Neural progenitor cell (in vitro differentiated cells): ENCODE measurements at regions not wholly inside any gene's neighbourhood (a gene's known extent, or its start where the extent isn't known, plus 50 kb on each side); places are given as distances from the start of the nearest gene placed in this dataset.

Experiments
- EZH2phosphoT487 ChIP-seq: fragments of 200-600 bp; sonication (generic); IDR thresholded peaks from 2 replicates; pipeline ENCODE4 v1.6.1; 2017; ENCODE audit warnings: antibody characterized with exemption
- TF ChIP-seq, protein P1 (sequence below): fragments of 200-600 bp; sonication (generic); IDR thresholded peaks from 2 replicates; pipeline ENCODE4 v1.5.1; 2017; ENCODE audit warnings: antibody characterized with exemption, mild to moderate bottlenecking

DNA sequence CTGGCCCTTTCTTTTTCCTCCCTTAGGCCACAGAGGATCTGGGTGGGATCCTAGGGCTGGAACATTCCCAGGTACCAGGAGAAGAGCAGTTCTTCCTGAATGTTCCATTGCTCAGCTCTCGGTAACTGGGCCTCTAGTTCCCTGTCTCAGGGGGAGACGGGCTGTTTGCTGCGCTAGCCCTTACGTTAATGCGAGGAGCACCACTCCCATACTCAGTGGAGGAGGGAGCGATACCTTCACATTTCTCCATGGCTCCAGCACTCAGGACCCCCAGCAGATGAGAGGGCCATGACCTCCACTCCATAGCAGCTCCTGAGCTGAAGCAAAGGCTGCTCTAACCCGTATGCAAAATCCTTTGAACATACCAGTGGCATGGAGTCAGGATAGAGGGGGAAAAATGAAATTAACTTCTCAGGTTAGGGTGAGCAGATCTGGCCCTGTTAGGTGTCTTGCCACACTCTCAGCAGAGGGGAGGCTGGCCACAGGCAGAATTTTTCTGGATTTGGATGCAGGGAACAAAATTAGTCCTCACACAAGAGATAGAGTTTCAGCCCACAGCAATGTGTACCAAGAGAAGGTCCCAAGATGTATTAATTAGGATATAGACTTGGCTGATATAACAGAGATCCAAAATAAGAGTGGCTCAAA is 206.7 kb downstream of the ZFP36L2 start:
- TF ChIP-seq, protein P1, sequence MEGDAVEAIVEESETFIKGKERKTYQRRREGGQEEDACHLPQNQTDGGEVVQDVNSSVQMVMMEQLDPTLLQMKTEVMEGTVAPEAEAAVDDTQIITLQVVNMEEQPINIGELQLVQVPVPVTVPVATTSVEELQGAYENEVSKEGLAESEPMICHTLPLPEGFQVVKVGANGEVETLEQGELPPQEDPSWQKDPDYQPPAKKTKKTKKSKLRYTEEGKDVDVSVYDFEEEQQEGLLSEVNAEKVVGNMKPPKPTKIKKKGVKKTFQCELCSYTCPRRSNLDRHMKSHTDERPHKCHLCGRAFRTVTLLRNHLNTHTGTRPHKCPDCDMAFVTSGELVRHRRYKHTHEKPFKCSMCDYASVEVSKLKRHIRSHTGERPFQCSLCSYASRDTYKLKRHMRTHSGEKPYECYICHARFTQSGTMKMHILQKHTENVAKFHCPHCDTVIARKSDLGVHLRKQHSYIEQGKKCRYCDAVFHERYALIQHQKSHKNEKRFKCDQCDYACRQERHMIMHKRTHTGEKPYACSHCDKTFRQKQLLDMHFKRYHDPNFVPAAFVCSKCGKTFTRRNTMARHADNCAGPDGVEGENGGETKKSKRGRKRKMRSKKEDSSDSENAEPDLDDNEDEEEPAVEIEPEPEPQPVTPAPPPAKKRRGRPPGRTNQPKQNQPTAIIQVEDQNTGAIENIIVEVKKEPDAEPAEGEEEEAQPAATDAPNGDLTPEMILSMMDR: no peak
- TF ChIP-seq EZH2phosphoT487: no peak
